ENCODE measurements at regions not wholly inside any gene's neighbourhood (a gene's known extent, or its start where the extent isn't known, plus 50 kb on each side); places are given as distances from the start of the nearest gene placed in this dataset.

DNA sequence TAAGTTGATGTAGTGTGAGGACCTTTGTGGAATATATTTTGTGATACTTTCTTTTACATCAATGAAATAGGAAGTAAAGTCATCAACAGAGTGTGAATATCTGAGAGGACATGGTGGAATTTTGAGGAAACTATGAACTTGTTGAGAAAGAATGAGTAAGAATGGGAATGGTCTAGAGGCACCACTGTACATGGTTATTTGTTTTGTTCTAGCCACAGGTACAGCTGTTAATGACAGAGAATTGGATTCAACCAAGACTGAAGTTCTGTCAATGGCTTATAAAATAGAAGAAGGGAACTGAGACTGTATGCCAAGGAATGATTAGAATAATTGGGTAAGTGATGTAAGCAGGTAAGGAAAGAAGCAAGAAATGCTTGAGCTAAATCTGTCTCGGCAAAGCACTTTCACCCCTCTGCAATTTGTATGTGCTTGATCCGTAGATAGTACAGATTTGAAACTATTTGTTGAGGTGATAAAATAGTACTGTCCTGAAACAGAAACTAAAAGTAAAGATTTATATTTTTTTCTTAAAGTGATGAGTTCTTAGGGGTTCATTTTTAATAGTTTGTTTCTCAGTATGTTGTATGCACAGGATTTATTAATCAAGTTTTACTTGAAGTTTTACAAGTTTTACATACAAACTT, 468.8 kb upstream of the SMC2 start:
- Histone ChIP-seq H3K9me3 (replicated peaks; ENCODE audit: control insufficient read depth, insufficient read depth, low read depth, low read length) (no peaks in the 10 kb centered on the region), H3K27ac (ENCODE audit: extremely low read depth, low read depth, low read length) (no peak overlapping the region), H2AFZ (ENCODE audit: low read depth, low read length) (no peak overlapping the region), H3K4me3 (no peak overlapping the region), H3K36me3 (ENCODE audit: control insufficient read depth, insufficient read depth, low read length) (no peaks in the 10 kb centered on the region), H3K79me2 (ENCODE audit: control insufficient read depth, insufficient read depth, low read length) (no peaks in the 10 kb centered on the region), H3K4me2 (ENCODE audit: insufficient read depth, low read length) (no peak overlapping the region), H3K9me1 (ENCODE audit: control insufficient read depth, insufficient read depth, low read length) (no peaks in the 10 kb centered on the region), H3K27me3 (ENCODE audit: control insufficient read depth in 2 of 2, insufficient read depth in 2 of 2, low read length in 2 of 2) (no peaks in the 10 kb centered on the region), H4K20me1 (replicated peaks; ENCODE audit: control insufficient read depth, insufficient read depth, low read length) (no peaks in the 10 kb centered on the region), H3K9ac (ENCODE audit: insufficient read depth in 1 of 2, low read depth in 2 of 2, low read length in 2 of 2) (no peak overlapping the region), H3K4me1 (replicated peaks in 1 of 2; ENCODE audit: control insufficient read depth in 2 of 2, insufficient read depth in 2 of 2, low read length in 2 of 2) (no peaks in the 10 kb centered on the region)
- 0% methylated on average over 2 of the region's 2 CpGs for whole genome bisulfite sequencing (ENCODE audit: insufficient coverage, low coverage, missing lambda C conversion rate)
- ChIA-PET CTCF (ENCODE audit: low intra/inter-chr PET ratio) (no interaction called here), POLR2A (no interaction called here)
- FAIRE-seq (no peak), DNase-seq (ENCODE audit: extremely low read depth in 1 of 4, low spot score in 3 of 4) (no peak), ATAC-seq (no peak)
- in situ Hi-C loops (cut with MboI) (no loop called here), intact Hi-C loops (cut with micrococcal nuclease) (no loop called here)
- BruUV-seq (replicated peaks) = no TSS peak
- TF ChIP-seq CHD1 (IDR thresholded peaks at IDR 0.05; ENCODE audit: low read length) (no peak), ZNF324 (CRISPR knock-in tag; IDR thresholded peaks at IDR 0.05) (no peak), NFYB (IDR thresholded peaks at IDR 0.05; ENCODE audit: extremely low read depth, insufficient read length) (no peak), GTF2E2 (tag; IDR thresholded peaks at IDR 0.05) (no peak), SUPT5H (IDR thresholded peaks at IDR 0.05) (no peak), NONO (IDR thresholded peaks at IDR 0.05; ENCODE audit: low read depth in 2 of 2, low read length in 1 of 2) (no peak), SMAD2 (IDR thresholded peaks at IDR 0.05; ENCODE audit: low read depth, low read length) (no peak), GTF2A2 (tag; IDR thresholded peaks at IDR 0.05) (no peak), ELF4 (CRISPR knock-in tag; IDR thresholded peaks at IDR 0.05) (no peak), ETS1 (conservative IDR thresholded peaks at IDR 0.05; ENCODE audit: control insufficient read depth, low read depth, low read length) (no peak), RNF219 (CRISPR knock-in tag; IDR thresholded peaks at IDR 0.05) (no peak), PRMT5 (CRISPR knock-in tag; IDR thresholded peaks at IDR 0.05) (no peak), ZNF184 (CRISPR knock-in tag; IDR thresholded peaks at IDR 0.05) (no peak), TCF7 (IDR thresholded peaks at IDR 0.05; ENCODE audit: borderline replicate concordance) (no peak), SNAPC5 (CRISPR knock-in tag; IDR thresholded peaks at IDR 0.05) (no peak)
- TF ChIP-seq, protein P1, sequence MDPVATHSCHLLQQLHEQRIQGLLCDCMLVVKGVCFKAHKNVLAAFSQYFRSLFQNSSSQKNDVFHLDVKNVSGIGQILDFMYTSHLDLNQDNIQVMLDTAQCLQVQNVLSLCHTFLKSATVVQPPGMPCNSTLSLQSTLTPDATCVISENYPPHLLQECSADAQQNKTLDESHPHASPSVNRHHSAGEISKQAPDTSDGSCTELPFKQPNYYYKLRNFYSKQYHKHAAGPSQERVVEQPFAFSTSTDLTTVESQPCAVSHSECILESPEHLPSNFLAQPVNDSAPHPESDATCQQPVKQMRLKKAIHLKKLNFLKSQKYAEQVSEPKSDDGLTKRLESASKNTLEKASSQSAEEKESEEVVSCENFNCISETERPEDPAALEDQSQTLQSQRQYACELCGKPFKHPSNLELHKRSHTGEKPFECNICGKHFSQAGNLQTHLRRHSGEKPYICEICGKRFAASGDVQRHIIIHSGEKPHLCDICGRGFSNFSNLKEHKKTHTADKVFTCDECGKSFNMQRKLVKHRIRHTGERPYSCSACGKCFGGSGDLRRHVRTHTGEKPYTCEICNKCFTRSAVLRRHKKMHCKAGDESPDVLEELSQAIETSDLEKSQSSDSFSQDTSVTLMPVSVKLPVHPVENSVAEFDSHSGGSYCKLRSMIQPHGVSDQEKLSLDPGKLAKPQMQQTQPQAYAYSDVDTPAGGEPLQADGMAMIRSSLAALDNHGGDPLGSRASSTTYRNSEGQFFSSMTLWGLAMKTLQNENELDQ (CRISPR knock-in tag; IDR thresholded peaks at IDR 0.05; ENCODE audit: borderline replicate concordance) = no peak
- TF ChIP-seq, protein P2, sequence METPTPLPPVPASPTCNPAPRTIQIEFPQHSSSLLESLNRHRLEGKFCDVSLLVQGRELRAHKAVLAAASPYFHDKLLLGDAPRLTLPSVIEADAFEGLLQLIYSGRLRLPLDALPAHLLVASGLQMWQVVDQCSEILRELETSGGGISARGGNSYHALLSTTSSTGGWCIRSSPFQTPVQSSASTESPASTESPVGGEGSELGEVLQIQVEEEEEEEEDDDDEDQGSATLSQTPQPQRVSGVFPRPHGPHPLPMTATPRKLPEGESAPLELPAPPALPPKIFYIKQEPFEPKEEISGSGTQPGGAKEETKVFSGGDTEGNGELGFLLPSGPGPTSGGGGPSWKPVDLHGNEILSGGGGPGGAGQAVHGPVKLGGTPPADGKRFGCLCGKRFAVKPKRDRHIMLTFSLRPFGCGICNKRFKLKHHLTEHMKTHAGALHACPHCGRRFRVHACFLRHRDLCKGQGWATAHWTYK (CRISPR knock-in tag; IDR thresholded peaks at IDR 0.05) = no peak
